A673 (cell line): ENCODE measurements at regions not wholly inside any gene's neighbourhood (a gene's known extent, or its start where the extent isn't known, plus 50 kb on each side); places are given as distances from the start of the nearest gene placed in this dataset.
A peak's percentile ranks its signal among the peaks of the same experiment; 100 is the strongest.

ENCODE experiments used
- BruUV-seq: library from RNA; stranded (reverse); fragments of 400-500 nt; replicated peaks from 2 replicates; lab custom pipeline; 2021; lab: Mats Ljungman, UMichigan
- CTCF ChIA-PET: fragments of 300-600 bp; sonication (Branson Sonifier 250); formaldehyde crosslinking; loops from one replicate; lab custom pipeline; 2022; ENCODE audit warnings: antibody characterized with exemption; lab: Charles Lee
- POLR2A ChIA-PET: fragments of 300-600 bp; sonication (Branson Sonifier 250); formaldehyde crosslinking; loops from one replicate; lab custom pipeline; 2022; ENCODE audit warnings: antibody characterized with exemption; ENCODE audit not compliant: low non-redundant PET; lab: Charles Lee
- DNase-seq: peaks from one replicate; pipeline ENCODE4 v3.0.0-alpha.2; 2015; ENCODE audit warnings: low spot score
- H3K27ac ChIP-seq: fragments of 200-600 bp; sonication (generic); 2 replicates; pipeline ENCODE4 v1.5.1; 2016; ENCODE audit warnings: mixed run types, low read depth, mild to moderate bottlenecking, mixed read lengths, antibody characterized with exemption, low read length; ENCODE audit not compliant: poor library complexity, severe bottlenecking
- H3K27me3 ChIP-seq: fragments of 200-600 bp; sonication (generic); replicated peaks from 2 replicates; pipeline ENCODE4 v1.6.1; 2017; ENCODE audit warnings: mixed run types, low read depth, mild to moderate bottlenecking, mixed read lengths, antibody characterized with exemption, low read length; ENCODE audit not compliant: insufficient read depth, poor library complexity
- H3K36me3 ChIP-seq: fragments of 200-600 bp; sonication (generic); 2 replicates; pipeline ENCODE4 v1.6.1; 2016; ENCODE audit warnings: mixed run types, mild to moderate bottlenecking, mixed read lengths, antibody characterized with exemption, low read length; ENCODE audit not compliant: insufficient read depth, poor library complexity, severe bottlenecking
- H3K4me1 ChIP-seq: fragments of 200-600 bp; sonication (generic); 2 replicates; pipeline ENCODE4 v1.6.1; 2017; ENCODE audit warnings: mixed run types, mild to moderate bottlenecking, mixed read lengths, antibody characterized with exemption, low read length; ENCODE audit not compliant: insufficient read depth, poor library complexity, severe bottlenecking
- H3K4me3 ChIP-seq: fragments of 200-600 bp; sonication (generic); 2 replicates; pipeline ENCODE4 v1.5.1; 2016; ENCODE audit warnings: low read depth, mixed run types, mild to moderate bottlenecking, mixed read lengths, low read length; ENCODE audit not compliant: poor library complexity, severe bottlenecking
- H3K9me3 ChIP-seq: fragments of 200-600 bp; sonication (generic); 2 replicates; pipeline ENCODE4 v1.6.1; 2016; ENCODE audit warnings: mixed run types, low read depth, mild to moderate bottlenecking, mixed read lengths, antibody characterized with exemption, low read length; ENCODE audit not compliant: poor library complexity, severe bottlenecking
- EZH2 ChIP-seq: fragments of 200-600 bp; sonication (generic); IDR thresholded peaks from 2 replicates; pipeline ENCODE4 v1.6.1; 2017; ENCODE audit warnings: borderline replicate concordance, low read depth, mild to moderate bottlenecking, mixed read lengths, antibody characterized with exemption, low read length; ENCODE audit not compliant: poor library complexity, severe bottlenecking
- intact Hi-C: fragments of 100-400 bp; cut with micrococcal nuclease; formaldehyde crosslinking; loops from one replicate; pipeline ENCODE4 v1.10.0; 2022; ENCODE audit not compliant: unreplicated experiment
- TF ChIP-seq, protein P1 (sequence below): fragments of 300-800, 200-600 bp; sonication (generic); conservative IDR thresholded peaks from 2 replicates; pipeline ENCODE4 v1.5.1; 2017; ENCODE audit warnings: low read depth, mild to moderate bottlenecking, antibody characterized with exemption, low read length, moderate library complexity, mixed read lengths

DNA sequence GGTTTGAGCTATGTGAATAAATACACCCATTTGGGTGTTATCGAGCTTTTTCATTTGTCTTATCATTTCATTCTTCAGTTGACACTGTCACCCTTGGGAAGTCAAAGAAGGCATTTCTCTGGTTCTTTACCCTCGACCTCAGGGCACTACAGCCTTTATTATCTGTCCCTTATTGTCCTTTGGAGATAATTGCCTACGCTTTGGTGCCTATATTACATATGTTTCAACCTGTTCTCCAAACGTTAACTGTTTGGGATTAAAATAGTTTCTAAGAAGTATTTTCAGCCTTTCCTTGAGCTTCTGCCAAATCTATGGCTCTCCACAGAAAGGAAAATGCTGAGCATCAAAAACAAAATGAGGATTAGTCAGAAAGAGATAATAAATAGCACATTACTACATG lies 395.4 kb upstream of the ADAMTS9 start:
- Histone ChIP-seq H3K4me3 (no peak overlapping the region), H3K4me1 (no peaks in the 10 kb centered on the region), H3K27ac (no peak overlapping the region), H3K9me3 (no peaks in the 10 kb centered on the region), H3K27me3 (no peaks in the 10 kb centered on the region), H3K36me3 (no peaks in the 10 kb centered on the region)
- intact Hi-C loops, result no loop called here
- ChIA-PET CTCF (interaction anchor here (0.6 kb wide), 1 partner anchor 89 kb away, joined by 5 read pairs; no protein-coding TSS in a partner anchor), POLR2A (no interaction called here)
- no TSS peak for BruUV-seq
- no peak for TF ChIP-seq EZH2
- TF ChIP-seq, protein P1, sequence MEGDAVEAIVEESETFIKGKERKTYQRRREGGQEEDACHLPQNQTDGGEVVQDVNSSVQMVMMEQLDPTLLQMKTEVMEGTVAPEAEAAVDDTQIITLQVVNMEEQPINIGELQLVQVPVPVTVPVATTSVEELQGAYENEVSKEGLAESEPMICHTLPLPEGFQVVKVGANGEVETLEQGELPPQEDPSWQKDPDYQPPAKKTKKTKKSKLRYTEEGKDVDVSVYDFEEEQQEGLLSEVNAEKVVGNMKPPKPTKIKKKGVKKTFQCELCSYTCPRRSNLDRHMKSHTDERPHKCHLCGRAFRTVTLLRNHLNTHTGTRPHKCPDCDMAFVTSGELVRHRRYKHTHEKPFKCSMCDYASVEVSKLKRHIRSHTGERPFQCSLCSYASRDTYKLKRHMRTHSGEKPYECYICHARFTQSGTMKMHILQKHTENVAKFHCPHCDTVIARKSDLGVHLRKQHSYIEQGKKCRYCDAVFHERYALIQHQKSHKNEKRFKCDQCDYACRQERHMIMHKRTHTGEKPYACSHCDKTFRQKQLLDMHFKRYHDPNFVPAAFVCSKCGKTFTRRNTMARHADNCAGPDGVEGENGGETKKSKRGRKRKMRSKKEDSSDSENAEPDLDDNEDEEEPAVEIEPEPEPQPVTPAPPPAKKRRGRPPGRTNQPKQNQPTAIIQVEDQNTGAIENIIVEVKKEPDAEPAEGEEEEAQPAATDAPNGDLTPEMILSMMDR, result no peak
- DNase-seq, result no peak

DNA sequence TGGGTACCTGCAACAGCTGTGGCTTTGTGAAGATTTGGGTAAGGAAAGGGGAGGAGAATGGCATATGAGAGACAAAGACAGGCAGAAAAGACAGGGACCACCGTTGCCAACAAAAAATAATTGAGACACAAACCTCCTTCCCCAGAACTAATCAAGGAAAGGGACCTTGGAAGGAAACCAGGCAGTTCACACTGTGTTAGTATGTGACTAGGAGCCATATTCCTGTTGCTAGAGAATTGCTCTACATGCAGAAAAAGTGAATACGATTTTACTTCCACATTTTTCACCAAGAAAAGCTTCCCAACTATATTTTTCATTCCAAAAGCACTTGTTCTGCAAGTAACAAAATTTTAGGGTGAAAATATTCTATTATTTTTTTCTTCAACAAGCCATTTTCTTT lies 393.7 kb upstream of the ADAMTS9 start:
- POLR2A ChIA-PET, result no interaction called here
- no TSS peak for BruUV-seq
- TF ChIP-seq EZH2, result no peak
- TF ChIP-seq, protein P1, result no peak

DNA sequence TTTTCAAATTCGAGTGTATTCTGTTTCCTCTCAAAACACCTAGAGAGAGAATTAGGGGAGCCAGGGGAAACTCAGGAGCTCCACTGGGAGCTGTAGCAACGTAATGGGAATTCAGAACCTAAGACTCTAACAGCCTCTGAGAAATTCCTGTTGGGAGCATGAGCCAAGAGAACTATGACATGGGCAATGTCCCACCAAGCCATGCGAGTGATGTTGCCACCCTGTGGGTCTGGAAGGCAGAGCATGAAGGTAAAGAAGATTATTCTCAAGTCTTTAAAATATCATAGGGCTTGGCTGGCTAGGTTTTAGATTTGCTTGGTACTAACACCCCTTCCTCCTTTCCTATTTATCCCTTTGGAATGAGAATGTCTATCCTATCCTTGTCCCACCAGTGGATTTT lies 392.6 kb upstream of the ADAMTS9 start:
- ChIA-PET POLR2A (no interaction called here), CTCF (no interaction called here)
- Histone ChIP-seq H3K36me3 (no peaks in the 10 kb centered on the region), H3K27ac (no peak overlapping the region), H3K9me3 (no peaks in the 10 kb centered on the region), H3K4me3 (no peak overlapping the region), H3K27me3 (no peaks in the 10 kb centered on the region), H3K4me1 (no peaks in the 10 kb centered on the region)
- intact Hi-C loops, result no loop called here
- no TSS peak for BruUV-seq
- DNase-seq, result peak; percentile 15
- no peak for TF ChIP-seq EZH2
- TF ChIP-seq, protein P1, result no peak; the same call in 1 of the 2 replicates

More for the DNA sequence above, 393.7 kb upstream of the ADAMTS9 start:
- Histone ChIP-seq H3K4me3 (no peak overlapping the region), H3K27ac (no peak overlapping the region), H3K27me3 (no peaks in the 10 kb centered on the region), H3K9me3 (no peaks in the 10 kb centered on the region), H3K4me1 (no peaks in the 10 kb centered on the region), H3K36me3 (no peaks in the 10 kb centered on the region)
- intact Hi-C loops, result no loop called here
- no peak for DNase-seq
- CTCF ChIA-PET, result no interaction called here
